ENCODE measurements at regions not wholly inside any gene's neighbourhood (a gene's known extent, or its start where the extent isn't known, plus 50 kb on each side); places are given as distances from the start of the nearest gene placed in this dataset.

- no peak for DNase-seq (ENCODE audit: low read depth)
- TF ChIP-seq CTCF (IDR thresholded peaks at IDR 0.05; ENCODE audit: control insufficient read depth, insufficient read depth, low read depth, low read length, missing control alignments): no peak
- H3K4me3 ChIP-seq (ENCODE audit: control insufficient read depth, low read depth, low read length): no peak overlapping the region
Observed at GRCh38 chr11:29507376-29507775, 509.5 kb downstream of the KCNA4 start.

DNA sequence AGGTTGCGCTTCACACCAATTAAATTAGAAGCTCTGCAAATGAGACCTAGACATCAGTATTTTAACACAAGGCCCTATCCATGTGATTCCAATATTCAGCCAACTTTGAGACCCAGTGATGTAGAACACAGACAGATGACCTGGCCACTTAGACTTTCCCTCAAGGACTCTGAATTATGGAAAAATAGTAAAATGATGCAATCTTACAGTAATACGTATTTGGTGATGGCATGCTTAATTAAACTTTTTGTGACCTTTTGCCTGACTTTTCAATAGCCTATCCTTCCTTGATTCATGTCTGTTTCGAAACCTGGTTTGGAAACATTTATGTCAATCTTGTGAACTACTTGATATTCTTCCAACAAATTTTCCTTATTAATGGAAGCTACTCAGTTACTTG, 521.2 kb downstream of the KCNA4 start:
- no peak overlapping the region for H3K4me3 ChIP-seq (ENCODE audit: control insufficient read depth, low read depth, low read length)
- TF ChIP-seq CTCF (IDR thresholded peaks at IDR 0.05; ENCODE audit: control insufficient read depth, insufficient read depth, low read depth, low read length, missing control alignments): no peak
- no peak for DNase-seq (ENCODE audit: low read depth)

DNA sequence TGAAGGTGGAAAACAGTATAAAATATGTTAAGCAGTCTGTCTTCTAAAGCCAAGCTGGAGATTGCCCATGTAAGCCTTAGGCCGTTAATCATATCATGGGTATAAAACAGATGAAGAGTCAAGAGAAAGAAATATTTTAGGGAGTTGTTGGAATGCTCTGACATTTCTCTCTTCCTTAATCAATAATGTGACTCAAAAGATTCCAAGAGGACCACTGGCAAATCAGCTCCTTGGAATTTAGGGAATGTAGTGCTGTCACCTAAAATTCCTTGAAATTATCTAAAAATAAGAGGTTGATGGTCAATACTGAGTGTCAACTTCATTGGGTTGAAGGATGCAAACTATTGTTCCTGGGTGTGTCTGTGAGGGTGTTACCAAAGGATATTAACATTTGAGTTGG, 525.9 kb downstream of the KCNA4 start:
- no peak overlapping the region for H3K4me3 ChIP-seq (ENCODE audit: control insufficient read depth, low read depth, low read length)
- no peak for DNase-seq (ENCODE audit: low read depth)
- no peak for TF ChIP-seq CTCF (IDR thresholded peaks at IDR 0.05; ENCODE audit: control insufficient read depth, insufficient read depth, low read depth, low read length, missing control alignments)

DNA sequence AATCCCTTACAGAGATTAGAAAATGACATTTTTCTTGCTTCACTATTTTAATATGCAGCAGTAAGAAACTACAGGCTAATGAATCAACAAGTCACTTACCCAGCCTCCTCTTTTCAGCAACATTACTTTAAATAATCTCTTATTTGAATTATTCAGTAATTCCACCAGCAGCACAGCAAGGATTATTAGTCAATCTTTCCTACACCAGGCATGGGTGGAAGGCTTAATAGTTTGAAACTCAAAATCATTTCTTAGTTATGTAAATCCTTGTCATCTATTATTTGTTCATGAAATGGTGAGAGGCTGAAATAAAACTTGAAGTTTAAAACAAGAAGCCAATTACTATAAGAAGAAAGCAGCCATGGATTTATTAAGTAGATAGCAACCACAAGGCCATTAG, 530.5 kb downstream of the KCNA4 start:
- no peak overlapping the region for H3K4me3 ChIP-seq (ENCODE audit: control insufficient read depth, low read depth, low read length)
- no peak for DNase-seq (ENCODE audit: low read depth)
- TF ChIP-seq CTCF (IDR thresholded peaks at IDR 0.05; ENCODE audit: control insufficient read depth, insufficient read depth, low read depth, low read length, missing control alignments): no peak

DNA sequence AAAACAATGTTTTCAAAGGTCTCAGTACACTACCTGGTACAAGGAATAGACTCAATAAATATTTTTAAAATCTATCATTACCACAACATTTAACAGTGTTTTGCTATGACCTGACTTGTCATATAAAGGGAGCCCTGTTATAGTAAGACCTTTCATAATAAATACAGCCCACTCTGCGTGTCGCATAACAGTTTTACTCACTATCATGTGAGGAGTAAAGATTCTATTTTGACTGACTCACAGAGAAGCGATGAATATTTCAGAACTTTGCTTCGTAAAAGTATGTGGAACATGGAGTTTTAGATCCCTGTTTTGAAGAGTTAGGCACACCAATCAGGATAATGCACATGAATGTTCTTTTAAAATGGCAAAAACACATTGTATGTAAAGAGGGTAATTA, 531.2 kb downstream of the KCNA4 start:
- H3K4me3 ChIP-seq (ENCODE audit: control insufficient read depth, low read depth, low read length): no peak overlapping the region
- DNase-seq (ENCODE audit: low read depth): no peak
- TF ChIP-seq CTCF (IDR thresholded peaks at IDR 0.05; ENCODE audit: control insufficient read depth, insufficient read depth, low read depth, low read length, missing control alignments): no peak

DNA sequence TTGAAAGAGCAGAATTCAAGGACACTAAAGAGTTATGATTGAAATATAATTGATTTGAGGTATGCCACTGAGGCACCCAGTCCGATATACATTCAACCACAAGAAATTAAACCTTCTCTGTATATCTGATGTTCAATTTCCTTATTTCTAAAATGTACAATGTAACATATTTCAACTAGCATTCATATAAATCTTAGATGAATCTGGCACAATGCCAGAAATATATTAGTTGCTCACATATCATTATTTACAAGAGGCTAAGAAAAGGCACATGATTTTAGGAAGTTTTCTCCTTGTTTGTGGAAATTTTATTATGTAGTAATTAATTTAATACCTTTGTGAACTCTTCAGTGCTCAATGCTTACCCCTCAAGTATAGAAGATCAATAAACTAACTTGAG, 532.3 kb downstream of the KCNA4 start:
- no peak overlapping the region for H3K4me3 ChIP-seq (ENCODE audit: control insufficient read depth, low read depth, low read length)
- no peak for DNase-seq (ENCODE audit: low read depth)
- TF ChIP-seq CTCF (IDR thresholded peaks at IDR 0.05; ENCODE audit: control insufficient read depth, insufficient read depth, low read depth, low read length, missing control alignments): no peak

- no peak overlapping the region for H3K4me3 ChIP-seq (ENCODE audit: control insufficient read depth, low read depth, low read length)
- no peak for DNase-seq (ENCODE audit: low read depth)
- TF ChIP-seq CTCF (IDR thresholded peaks at IDR 0.05; ENCODE audit: control insufficient read depth, insufficient read depth, low read depth, low read length, missing control alignments): no peak
Observed at GRCh38 chr11:29483831-29484230, 533.0 kb downstream of the KCNA4 start.
